ENCODE measurements at regions not wholly inside any gene's neighbourhood (a gene's known extent, or its start where the extent isn't known, plus 50 kb on each side); places are given as distances from the start of the nearest gene placed in this dataset.

- Histone ChIP-seq H3K4me2 (peak overlapping the region; percentile 79), H4K20me1 (replicated peaks; ENCODE audit: insufficient read depth) (peaks cover 61% of the 10 kb centered on the region), H3K4me3 (peak overlapping the region; percentile 57), H3K79me2 (replicated peaks; ENCODE audit: insufficient read depth) (no peaks in the 10 kb centered on the region), H2AFZ (no peak overlapping the region), H3K36me3 (ENCODE audit: insufficient read depth) (no peaks in the 10 kb centered on the region; the same call in 1 of the 2 replicates), H3F3A (replicated peaks; ENCODE audit: low read depth) (peaks cover 31% of the 10 kb centered on the region), H3K4me1 (ENCODE audit: insufficient read depth) (peaks cover 28% of the 10 kb centered on the region), H3K27ac (ENCODE audit: low read depth) (no peak overlapping the region), H3K27me3 (ENCODE audit: insufficient read depth) (peaks cover 100% of the 10 kb centered on the region), H3K9me2 (ENCODE audit: insufficient read depth) (no peaks in the 10 kb centered on the region)
- Mint-ChIP-seq H3K27me3 (ENCODE audit: insufficient read depth, low read depth, poor library complexity) (peaks cover 99% of the 10 kb centered on the region), H3K4me3 (peak overlapping the region; percentile 58; the same call in 1 of the 3 replicates), H3K36me3 (ENCODE audit: low read depth) (no peaks in the 10 kb centered on the region), H3K27ac (no peak overlapping the region), H3K4me1 (peaks cover 22% of the 10 kb centered on the region), H3K9me3 (no peaks in the 10 kb centered on the region)
- peak; percentile 64 for DNase-seq (ENCODE audit: low spot score)
- peak; percentile 18 for ATAC-seq
- TF ChIP-seq EZH2phosphoT487 (IDR thresholded peaks at IDR 0.05; ENCODE audit: unreplicated experiment) (peak; percentile 63), STAT1 (IDR thresholded peaks at IDR 0.05; ENCODE audit: unreplicated experiment) (no peak), EZH2 (IDR thresholded peaks at IDR 0.05; ENCODE audit: low read depth, unreplicated experiment) (peak; percentile 90), ZNF114 (CRISPR knock-in tag; IDR thresholded peaks at IDR 0.05) (no peak)
Measured at GRCh38 chr15:89400116-89400781, 65.6 kb upstream of the POLG start.

DNA sequence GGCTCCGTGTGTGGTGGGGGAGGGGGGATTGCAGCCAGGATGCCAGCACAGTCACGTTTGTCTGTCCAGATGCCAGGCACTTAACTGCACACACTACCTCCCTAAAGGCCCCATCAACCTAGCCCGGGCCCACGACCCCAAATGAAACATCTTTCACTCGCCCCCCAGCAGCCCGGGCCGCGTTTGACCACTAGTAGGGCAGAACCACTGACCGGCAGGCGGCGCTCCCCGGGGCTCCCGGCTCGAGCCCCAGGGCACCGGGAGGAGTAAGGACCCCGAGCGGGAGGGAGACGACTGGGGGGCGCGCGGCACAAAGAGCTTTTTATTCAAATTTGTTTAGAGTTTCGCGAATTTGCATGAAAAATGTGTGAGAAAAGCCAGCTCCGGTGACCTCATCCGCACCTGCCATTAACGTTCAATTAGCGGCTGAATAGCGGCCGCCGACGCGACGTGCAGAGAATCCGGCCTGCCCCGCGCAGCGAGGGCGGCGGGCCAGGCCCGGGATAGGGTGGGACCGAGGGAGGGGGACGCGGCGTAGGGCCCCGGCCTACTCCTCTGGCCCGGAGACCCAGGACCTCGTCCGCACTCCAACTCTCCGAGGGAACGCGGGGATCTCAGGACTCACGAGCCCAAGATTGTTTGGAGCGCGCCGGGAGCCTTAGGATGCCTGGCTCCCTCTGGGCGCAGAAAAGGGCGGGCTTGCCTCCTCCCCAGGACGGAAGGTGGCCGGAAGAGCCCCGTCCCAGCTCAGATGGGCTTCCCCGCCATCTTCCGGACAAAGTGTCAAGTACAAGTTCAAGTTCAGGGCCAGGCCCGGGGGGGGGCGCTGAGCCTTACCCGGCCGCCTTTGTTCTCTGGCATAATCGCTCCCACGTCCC, 64.9 kb upstream of the POLG start:
- H3K4me1 Mint-ChIP-seq: peaks cover 27% of the 10 kb centered on the region
- peak overlapping the region; percentile 56 for H3K4me3 Mint-ChIP-seq
- peak; percentile 74 for DNase-seq (ENCODE audit: low spot score)
- peaks cover 60% of the 10 kb centered on the region for H4K20me1 ChIP-seq (replicated peaks; ENCODE audit: insufficient read depth)
- H3K4me1 ChIP-seq (ENCODE audit: insufficient read depth): peaks cover 34% of the 10 kb centered on the region
- H3K9me2 ChIP-seq (ENCODE audit: insufficient read depth): no peaks in the 10 kb centered on the region
- peak overlapping the region; percentile 57 for H3K4me3 ChIP-seq
- H3K36me3 ChIP-seq (ENCODE audit: insufficient read depth): no peaks in the 10 kb centered on the region; the same call in 1 of the 2 replicates
- no peaks in the 10 kb centered on the region for H3K36me3 Mint-ChIP-seq (ENCODE audit: low read depth)
- no peaks in the 10 kb centered on the region for H3K79me2 ChIP-seq (replicated peaks; ENCODE audit: insufficient read depth)
- peaks cover 100% of the 10 kb centered on the region for H3K27me3 ChIP-seq (ENCODE audit: insufficient read depth)
- H2AFZ ChIP-seq: no peak overlapping the region
- H3K27ac Mint-ChIP-seq: no peak overlapping the region
- peak; percentile 47 for ATAC-seq
- peaks cover 31% of the 10 kb centered on the region for H3F3A ChIP-seq (replicated peaks; ENCODE audit: low read depth)
- H3K9me3 Mint-ChIP-seq: no peaks in the 10 kb centered on the region
- H3K4me2 ChIP-seq: peak overlapping the region; percentile 79
- H3K27me3 Mint-ChIP-seq (ENCODE audit: insufficient read depth, low read depth, poor library complexity): peaks cover 99% of the 10 kb centered on the region
- H3K27ac ChIP-seq (ENCODE audit: low read depth): no peak overlapping the region
- TF ChIP-seq REST (IDR thresholded peaks at IDR 0.05; ENCODE audit: unreplicated experiment) (no peak), NANOG (IDR thresholded peaks at IDR 0.05; ENCODE audit: borderline replicate concordance) (no peak), ZNF114 (CRISPR knock-in tag; IDR thresholded peaks at IDR 0.05) (no peak), EZH2phosphoT487 (IDR thresholded peaks at IDR 0.05; ENCODE audit: unreplicated experiment) (peak; percentile 47), EZH2 (IDR thresholded peaks at IDR 0.05; ENCODE audit: low read depth, unreplicated experiment) (peak; percentile 22)
- TF ChIP-seq, protein P1, sequence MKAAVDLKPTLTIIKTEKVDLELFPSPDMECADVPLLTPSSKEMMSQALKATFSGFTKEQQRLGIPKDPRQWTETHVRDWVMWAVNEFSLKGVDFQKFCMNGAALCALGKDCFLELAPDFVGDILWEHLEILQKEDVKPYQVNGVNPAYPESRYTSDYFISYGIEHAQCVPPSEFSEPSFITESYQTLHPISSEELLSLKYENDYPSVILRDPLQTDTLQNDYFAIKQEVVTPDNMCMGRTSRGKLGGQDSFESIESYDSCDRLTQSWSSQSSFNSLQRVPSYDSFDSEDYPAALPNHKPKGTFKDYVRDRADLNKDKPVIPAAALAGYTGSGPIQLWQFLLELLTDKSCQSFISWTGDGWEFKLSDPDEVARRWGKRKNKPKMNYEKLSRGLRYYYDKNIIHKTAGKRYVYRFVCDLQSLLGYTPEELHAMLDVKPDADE (IDR thresholded peaks at IDR 0.05): no peak
- TF ChIP-seq, protein P2, sequence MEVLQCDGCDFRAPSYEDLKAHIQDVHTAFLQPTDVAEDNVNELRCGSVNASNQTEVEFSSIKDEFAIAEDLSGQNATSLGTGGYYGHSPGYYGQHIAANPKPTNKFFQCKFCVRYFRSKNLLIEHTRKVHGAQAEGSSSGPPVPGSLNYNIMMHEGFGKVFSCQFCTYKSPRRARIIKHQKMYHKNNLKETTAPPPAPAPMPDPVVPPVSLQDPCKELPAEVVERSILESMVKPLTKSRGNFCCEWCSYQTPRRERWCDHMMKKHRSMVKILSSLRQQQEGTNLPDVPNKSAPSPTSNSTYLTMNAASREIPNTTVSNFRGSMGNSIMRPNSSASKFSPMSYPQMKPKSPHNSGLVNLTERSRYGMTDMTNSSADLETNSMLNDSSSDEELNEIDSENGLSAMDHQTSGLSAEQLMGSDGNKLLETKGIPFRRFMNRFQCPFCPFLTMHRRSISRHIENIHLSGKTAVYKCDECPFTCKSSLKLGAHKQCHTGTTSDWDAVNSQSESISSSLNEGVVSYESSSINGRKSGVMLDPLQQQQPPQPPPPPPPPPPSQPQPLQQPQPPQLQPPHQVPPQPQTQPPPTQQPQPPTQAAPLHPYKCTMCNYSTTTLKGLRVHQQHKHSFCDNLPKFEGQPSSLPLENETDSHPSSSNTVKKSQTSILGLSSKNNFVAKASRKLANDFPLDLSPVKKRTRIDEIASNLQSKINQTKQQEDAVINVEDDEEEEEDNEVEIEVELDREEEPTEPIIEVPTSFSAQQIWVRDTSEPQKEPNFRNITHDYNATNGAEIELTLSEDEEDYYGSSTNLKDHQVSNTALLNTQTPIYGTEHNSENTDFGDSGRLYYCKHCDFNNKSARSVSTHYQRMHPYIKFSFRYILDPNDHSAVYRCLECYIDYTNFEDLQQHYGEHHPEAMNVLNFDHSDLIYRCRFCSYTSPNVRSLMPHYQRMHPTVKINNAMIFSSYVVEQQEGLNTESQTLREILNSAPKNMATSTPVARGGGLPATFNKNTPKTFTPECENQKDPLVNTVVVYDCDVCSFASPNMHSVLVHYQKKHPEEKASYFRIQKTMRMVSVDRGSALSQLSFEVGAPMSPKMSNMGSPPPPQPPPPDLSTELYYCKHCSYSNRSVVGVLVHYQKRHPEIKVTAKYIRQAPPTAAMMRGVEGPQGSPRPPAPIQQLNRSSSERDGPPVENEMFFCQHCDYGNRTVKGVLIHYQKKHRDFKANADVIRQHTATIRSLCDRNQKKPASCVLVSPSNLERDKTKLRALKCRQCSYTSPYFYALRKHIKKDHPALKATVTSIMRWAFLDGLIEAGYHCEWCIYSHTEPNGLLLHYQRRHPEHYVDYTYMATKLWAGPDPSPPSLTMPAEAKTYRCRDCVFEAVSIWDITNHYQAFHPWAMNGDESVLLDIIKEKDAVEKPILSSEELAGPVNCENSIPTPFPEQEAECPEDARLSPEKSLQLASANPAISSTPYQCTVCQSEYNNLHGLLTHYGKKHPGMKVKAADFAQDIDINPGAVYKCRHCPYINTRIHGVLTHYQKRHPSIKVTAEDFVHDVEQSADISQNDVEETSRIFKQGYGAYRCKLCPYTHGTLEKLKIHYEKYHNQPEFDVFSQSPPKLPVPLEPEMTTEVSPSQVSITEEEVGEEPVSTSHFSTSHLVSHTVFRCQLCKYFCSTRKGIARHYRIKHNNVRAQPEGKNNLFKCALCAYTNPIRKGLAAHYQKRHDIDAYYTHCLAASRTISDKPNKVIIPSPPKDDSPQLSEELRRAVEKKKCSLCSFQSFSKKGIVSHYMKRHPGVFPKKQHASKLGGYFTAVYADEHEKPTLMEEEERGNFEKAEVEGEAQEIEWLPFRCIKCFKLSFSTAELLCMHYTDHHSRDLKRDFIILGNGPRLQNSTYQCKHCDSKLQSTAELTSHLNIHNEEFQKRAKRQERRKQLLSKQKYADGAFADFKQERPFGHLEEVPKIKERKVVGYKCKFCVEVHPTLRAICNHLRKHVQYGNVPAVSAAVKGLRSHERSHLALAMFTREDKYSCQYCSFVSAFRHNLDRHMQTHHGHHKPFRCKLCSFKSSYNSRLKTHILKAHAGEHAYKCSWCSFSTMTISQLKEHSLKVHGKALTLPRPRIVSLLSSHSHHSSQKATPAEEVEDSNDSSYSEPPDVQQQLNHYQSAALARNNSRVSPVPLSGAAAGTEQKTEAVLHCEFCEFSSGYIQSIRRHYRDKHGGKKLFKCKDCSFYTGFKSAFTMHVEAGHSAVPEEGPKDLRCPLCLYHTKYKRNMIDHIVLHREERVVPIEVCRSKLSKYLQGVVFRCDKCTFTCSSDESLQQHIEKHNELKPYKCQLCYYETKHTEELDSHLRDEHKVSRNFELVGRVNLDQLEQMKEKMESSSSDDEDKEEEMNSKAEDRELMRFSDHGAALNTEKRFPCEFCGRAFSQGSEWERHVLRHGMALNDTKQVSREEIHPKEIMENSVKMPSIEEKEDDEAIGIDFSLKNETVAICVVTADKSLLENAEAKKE (CRISPR knock-in tag; IDR thresholded peaks at IDR 0.05): no peak
